HS-5 (cell line): ENCODE measurements at regions not wholly inside any gene's neighbourhood (a gene's known extent, or its start where the extent isn't known, plus 50 kb on each side); places are given as distances from the start of the nearest gene placed in this dataset.
A peak's percentile ranks its signal among the peaks of the same experiment; 100 is the strongest.

Experiments
- DNase-seq: peaks from one replicate; pipeline ENCODE4 v3.0.0-alpha.2; 2012; ENCODE audit warnings: low read depth

GRCh38 chr3:124491875-124492274 is 238.4 kb upstream of the UMPS start:
- DNase-seq, result no peak

DNA sequence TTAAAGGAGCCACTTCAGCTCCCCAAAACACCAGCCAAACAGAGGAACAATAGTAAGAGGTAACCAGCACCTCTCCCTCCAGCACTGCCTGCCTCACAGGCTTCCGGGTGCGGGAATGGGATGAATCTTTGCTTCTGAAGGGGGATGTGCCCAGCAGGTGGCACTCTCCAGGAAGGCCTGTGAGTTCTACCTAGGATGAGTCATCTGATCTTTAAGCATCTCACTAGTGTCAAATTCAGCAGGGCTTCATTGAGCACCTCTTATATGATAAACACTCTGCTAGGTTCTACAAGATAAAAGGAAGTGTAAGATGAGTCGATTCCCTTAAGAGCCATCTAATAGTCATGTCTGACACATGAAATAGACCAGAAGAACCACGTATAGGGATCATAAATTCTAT is 237.4 kb upstream of the UMPS start:
- no peak for DNase-seq

DNA sequence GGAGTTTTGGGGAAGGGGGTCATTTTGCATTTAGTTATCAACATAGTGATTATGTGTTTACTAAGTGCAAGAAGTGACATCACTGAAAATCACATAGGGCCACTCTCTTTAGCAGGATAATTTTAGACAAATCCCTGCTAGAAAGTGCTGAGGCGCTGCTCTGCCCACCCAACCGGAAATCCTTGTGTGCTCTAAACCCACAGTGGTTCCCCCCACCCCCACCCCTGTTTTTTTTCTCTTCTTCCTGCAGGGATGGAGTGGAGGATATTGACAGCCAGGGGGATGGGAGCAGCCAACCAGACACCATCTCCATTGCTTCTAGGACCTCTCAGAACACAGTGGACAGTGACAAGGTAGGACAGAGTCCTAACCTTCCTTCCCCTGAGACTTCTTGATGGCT is 234.2 kb upstream of the UMPS start:
- no peak for DNase-seq

- DNase-seq, result no peak
These were observed 232.8 kb upstream of the UMPS start for GRCh38 chr3:124497487-124497886.

- no peak for DNase-seq
These were observed 231.4 kb upstream of the UMPS start for GRCh38 chr3:124498891-124499290.

DNA sequence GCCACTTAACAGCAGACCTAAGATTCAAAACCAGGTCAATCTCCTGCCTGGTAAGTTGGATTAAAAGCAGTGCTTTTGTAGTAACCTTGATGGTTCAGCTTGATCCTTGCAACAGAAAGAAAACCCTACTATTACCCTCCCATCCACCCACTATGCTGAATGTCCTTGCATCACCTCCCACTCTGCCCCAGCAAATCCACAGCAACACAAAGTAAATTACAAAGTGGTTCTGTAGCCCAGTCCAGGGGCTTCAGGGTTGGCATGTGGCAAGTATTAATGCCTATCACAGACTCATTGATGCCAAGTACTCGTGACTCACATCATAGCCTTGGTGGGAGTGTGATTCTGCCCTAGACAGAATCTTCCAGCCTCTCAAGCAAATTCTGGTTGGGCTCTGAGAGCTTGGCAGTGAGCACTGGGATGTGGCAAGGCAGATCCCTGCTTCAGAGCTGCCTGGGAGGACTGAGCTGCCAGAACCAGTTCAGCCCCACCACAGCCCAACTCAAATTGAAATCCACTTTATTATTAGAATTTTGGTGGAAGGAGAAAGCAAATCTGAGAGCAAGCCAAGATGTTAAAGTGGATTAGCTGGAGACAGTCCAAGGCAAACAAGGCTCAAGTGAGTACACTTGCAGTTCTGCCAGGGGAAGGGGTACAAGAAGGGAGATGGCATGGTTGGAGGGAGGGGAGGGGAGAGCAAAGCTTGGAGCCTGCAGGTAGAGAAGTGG is 225.8 kb upstream of the UMPS start:
- DNase-seq, result no peak

- no peak for DNase-seq
These were observed 220.4 kb upstream of the UMPS start for GRCh38 chr3:124509884-124510283.

- peak; percentile 60 for DNase-seq
These were observed 220.0 kb upstream of the UMPS start for GRCh38 chr3:124510290-124510689.

GRCh38 chr3:124512881-124513609 is 217.2 kb upstream of the UMPS start:
- no peak for DNase-seq

- no peak for DNase-seq
These were observed 216.6 kb upstream of the UMPS start for GRCh38 chr3:124513610-124513997.

GRCh38 chr3:124514683-124515082 is 215.6 kb upstream of the UMPS start:
- no peak for DNase-seq

GRCh38 chr3:124516333-124516732 is 213.9 kb upstream of the UMPS start:
- no peak for DNase-seq

DNA sequence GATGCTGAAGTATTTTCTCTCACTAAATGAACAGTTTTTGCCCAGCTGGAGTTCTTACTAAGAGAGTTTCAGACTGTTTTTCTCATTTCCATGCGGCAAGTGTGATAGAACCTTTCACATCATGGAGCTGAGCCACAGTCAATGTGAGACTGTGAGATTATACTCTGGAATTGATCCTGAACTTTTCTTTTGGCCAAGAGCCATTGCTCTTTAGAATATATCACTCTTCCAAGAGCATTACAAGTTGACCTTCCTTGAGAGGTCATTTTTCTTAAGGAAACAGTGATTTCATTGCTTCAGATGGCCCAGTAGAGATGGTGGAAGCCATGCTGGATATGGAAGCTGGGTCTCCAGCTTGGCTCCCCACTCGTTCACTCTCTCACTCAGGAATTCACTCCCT is 212.9 kb upstream of the UMPS start:
- DNase-seq, result no peak

DNA sequence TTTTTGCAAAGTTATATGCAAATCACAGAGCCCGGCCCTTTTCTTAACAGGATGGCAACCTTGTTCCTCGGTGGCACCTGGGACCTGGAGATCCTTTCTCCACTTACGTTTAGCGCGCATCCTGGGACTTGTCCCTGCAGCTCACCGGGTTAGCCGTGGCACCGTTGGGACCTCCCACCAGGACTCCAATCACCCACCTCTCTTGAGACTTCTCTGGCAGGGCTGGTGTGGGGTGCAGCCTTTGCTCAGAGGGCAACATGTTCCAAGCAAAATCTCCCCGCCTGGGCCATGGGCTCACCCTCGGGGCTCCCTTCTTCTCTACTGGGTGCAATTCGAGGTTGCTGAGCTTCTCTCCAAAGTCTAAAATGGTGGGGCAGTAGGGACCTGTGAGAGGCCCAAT is 211.9 kb upstream of the UMPS start:
- DNase-seq, result no peak

- DNase-seq, result no peak
These were observed 210.6 kb upstream of the UMPS start for GRCh38 chr3:124519591-124520194.

DNA sequence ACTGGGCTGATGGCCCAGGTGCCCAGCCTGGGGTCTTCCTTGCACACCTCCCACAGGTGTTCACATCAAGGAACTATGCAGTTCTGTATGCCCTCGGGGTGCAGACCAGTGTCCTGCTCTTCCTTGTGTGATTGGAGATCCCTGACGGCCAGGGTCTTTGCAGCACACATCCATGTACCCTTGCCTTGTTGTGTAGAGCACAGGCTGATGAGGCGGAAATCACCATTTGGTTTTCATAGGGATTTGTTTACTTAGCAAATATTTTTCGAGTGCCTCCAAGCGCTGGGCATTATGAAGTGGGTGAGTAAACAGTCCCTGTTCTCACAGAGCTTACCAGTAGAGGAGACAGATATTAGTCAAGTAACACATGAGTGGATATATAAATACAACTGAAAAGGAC is 209.3 kb upstream of the UMPS start:
- DNase-seq, result no peak

- DNase-seq, result no peak
These were observed 208.1 kb upstream of the UMPS start for GRCh38 chr3:124522082-124522625.

DNA sequence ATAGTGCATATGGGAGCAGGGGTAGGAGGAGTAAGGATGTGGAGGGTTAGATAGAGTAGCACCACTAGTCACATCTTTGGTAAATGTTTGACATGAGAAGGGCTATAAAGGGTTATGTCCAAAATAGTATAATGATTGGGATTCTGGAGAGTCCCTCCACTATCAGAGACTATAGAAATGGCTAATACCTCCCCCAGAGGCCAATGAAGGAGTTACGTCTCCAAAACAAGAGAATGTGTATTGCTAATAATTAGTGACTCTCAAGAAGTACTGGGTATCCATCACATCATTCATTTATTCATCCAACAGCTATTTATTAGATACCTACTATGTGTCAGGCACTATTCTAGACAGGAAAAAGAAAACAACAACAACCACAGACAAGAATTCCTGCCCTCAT is 203.7 kb upstream of the UMPS start:
- no peak for DNase-seq

DNA sequence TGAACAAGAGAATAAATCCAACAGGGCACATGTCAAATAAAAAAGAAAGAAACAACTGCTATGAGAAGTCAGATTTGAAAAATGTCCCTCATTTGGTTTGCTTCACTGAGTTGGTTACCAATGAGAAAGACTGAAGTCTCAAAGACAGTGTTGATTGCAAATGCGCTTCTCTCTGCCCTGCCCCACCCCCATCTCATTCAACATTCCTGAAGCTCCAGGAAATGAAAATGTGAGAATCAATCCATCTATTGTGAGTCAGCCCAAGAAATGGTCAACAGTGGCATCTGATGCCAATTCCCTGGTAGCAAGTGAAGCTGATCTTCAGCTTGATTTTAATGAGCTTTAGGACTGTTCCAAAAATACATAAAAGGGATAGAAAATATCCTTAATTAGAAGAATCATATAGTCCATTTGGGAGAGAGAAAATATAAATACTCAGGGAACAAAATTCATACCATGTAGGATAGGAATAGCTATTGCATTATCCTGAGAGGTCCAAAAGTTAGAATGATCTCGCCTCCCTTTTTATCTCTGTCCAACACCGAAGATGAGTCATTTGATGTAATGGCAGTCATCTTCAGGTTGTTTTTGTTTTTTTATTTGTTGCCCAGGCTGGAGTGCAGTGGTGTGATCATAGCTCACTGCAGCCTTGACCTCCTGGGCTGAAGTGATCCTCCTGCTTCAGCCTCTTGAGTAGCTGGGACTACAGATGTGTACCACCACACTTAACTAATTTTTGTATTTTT is 200.3 kb upstream of the UMPS start:
- DNase-seq, result no peak

- no peak for DNase-seq
These were observed 199.3 kb upstream of the UMPS start for GRCh38 chr3:124530916-124531315.

DNA sequence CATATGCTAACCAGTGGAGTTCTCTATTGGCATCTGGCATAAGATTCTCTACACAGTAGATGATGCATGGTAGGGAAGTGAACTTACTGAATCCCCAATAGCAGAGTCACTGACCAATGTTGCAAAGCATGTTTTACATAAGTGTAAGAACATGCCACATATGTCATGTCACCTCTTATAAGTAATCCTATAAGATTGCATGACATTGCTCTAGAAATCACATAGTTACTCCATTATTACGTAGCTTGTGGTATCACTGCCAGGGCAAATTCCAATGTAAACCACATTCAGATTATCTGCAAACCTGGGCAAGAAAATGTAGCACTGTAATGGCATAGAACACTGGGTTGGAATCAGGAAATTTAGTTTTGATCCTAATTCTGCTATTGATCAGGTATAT is 198.2 kb upstream of the UMPS start:
- DNase-seq, result no peak

DNA sequence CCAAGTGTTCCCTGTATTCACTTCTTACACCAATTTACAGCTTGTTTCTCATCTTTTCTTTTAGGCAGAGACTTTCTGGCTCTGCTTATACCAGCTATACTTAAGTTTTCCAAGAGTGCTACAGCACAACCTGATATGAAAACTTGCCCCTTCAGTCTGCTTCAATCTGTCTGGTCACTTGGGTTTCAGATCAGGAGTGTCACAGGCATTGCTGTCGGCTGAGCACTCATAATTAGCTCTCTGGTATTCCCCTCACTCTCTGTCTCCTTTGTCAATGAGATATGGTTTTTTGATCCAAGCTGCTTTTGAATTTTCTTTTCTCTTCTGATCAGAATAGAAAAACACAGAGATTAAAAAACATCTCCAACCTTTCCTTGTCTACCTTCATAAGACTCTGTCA is 194.9 kb upstream of the UMPS start:
- no peak for DNase-seq
